Mucosa of rectum (tissue), 2 donors: ENCODE measurements at regions not wholly inside any gene's neighbourhood (a gene's known extent, or its start where the extent isn't known, plus 50 kb on each side); places are given as distances from the start of the nearest gene placed in this dataset.

ENCODE experiments used
- H3K27ac ChIP-seq, 2 donors: one replicate each; pipeline ENCODE4 v1.7.0; 2013; ENCODE audit warnings: inconsistent platforms in 2 of 2, low read depth in 2 of 2, low read length in 2 of 2
- H3K27me3 ChIP-seq, 2 donors: one replicate each; pipeline ENCODE4 v1.7.0; 2013; ENCODE audit warnings: low read length in 2 of 2; ENCODE audit not compliant: control insufficient read depth in 2 of 2, insufficient read depth in 2 of 2
- H3K36me3 ChIP-seq, 2 donors: one replicate each; pipeline ENCODE4 v1.7.0; 2013; ENCODE audit warnings: low read length in 2 of 2; ENCODE audit not compliant: control insufficient read depth in 2 of 2, insufficient read depth in 2 of 2
- H3K4me1 ChIP-seq, 2 donors: one replicate each; pipeline ENCODE4 v1.7.0; 2013; ENCODE audit warnings: low read length in 2 of 2, mild to moderate bottlenecking in 1 of 2; ENCODE audit not compliant: control insufficient read depth in 2 of 2, insufficient read depth in 2 of 2
- H3K4me3 ChIP-seq, 2 donors: one replicate each; pipeline ENCODE4 v1.7.0; 2013; ENCODE audit warnings: low read length in 2 of 2
- H3K9ac ChIP-seq, 2 donors: one replicate each; pipeline ENCODE4 v1.7.0; 2013; ENCODE audit warnings: low read length in 2 of 2, low read depth in 1 of 2, mild to moderate bottlenecking in 1 of 2
- H3K9me3 ChIP-seq, 2 donors: one replicate each; pipeline ENCODE4 v1.7.0; 2013; ENCODE audit warnings: low read length in 2 of 2; ENCODE audit not compliant: control insufficient read depth in 2 of 2
- donor health status: healthy.
- donor health status: Normal muscosa, but diverticular disease.

GRCh38 chr3:168453623-168454022 is 357.9 kb upstream of the GOLIM4 start:
- Histone ChIP-seq H3K4me3 (no peak overlapping the region), H3K4me1 (no peaks in the 10 kb centered on the region), H3K27me3 (no peaks in the 10 kb centered on the region), H3K36me3 (no peaks in the 10 kb centered on the region), H3K9me3 (no peaks in the 10 kb centered on the region), H3K9ac (no peak overlapping the region), H3K27ac (no peak overlapping the region)

- H3K9ac ChIP-seq: no peak overlapping the region
- H3K27ac ChIP-seq: no peak overlapping the region
- no peaks in the 10 kb centered on the region for H3K4me1 ChIP-seq
- no peaks in the 10 kb centered on the region for H3K27me3 ChIP-seq
- no peaks in the 10 kb centered on the region for H3K36me3 ChIP-seq
- no peaks in the 10 kb centered on the region for H3K9me3 ChIP-seq
- H3K4me3 ChIP-seq: no peak overlapping the region
Measured at GRCh38 chr3:168443965-168444364, 348.2 kb upstream of the GOLIM4 start.

- Histone ChIP-seq H3K4me1 (no peaks in the 10 kb centered on the region), H3K36me3 (no peaks in the 10 kb centered on the region), H3K27ac (no peak overlapping the region), H3K4me3 (no peak overlapping the region), H3K9me3 (no peaks in the 10 kb centered on the region), H3K9ac (no peak overlapping the region), H3K27me3 (no peaks in the 10 kb centered on the region)
Measured at GRCh38 chr3:168442502-168442901, 346.8 kb upstream of the GOLIM4 start.

GRCh38 chr3:168436245-168436724 is 340.6 kb upstream of the GOLIM4 start:
- H3K27me3 ChIP-seq: no peaks in the 10 kb centered on the region
- H3K9ac ChIP-seq: no peak overlapping the region
- H3K4me1 ChIP-seq: no peaks in the 10 kb centered on the region
- H3K36me3 ChIP-seq: no peaks in the 10 kb centered on the region
- H3K4me3 ChIP-seq: no peak overlapping the region
- no peak overlapping the region for H3K27ac ChIP-seq
- H3K9me3 ChIP-seq: no peaks in the 10 kb centered on the region

- Histone ChIP-seq H3K27me3 (no peaks in the 10 kb centered on the region), H3K4me1 (no peaks in the 10 kb centered on the region), H3K36me3 (no peaks in the 10 kb centered on the region), H3K4me3 (no peak overlapping the region), H3K27ac (no peak overlapping the region), H3K9ac (no peak overlapping the region), H3K9me3 (no peaks in the 10 kb centered on the region)
Measured at GRCh38 chr3:168431491-168431890, 335.8 kb upstream of the GOLIM4 start.

GRCh38 chr3:168427835-168428475 is 332.2 kb upstream of the GOLIM4 start:
- H3K27me3 ChIP-seq: no peaks in the 10 kb centered on the region
- no peak overlapping the region for H3K27ac ChIP-seq
- no peaks in the 10 kb centered on the region for H3K9me3 ChIP-seq
- no peak overlapping the region for H3K4me3 ChIP-seq
- H3K9ac ChIP-seq: no peak overlapping the region
- no peaks in the 10 kb centered on the region for H3K36me3 ChIP-seq
- H3K4me1 ChIP-seq: no peaks in the 10 kb centered on the region

- Histone ChIP-seq H3K4me3 (no peak overlapping the region), H3K9ac (no peak overlapping the region), H3K9me3 (no peaks in the 10 kb centered on the region), H3K36me3 (no peaks in the 10 kb centered on the region), H3K4me1 (no peaks in the 10 kb centered on the region), H3K27ac (no peak overlapping the region), H3K27me3 (no peaks in the 10 kb centered on the region)
Measured at GRCh38 chr3:168427156-168427555, 331.4 kb upstream of the GOLIM4 start.

- Histone ChIP-seq H3K9me3 (no peaks in the 10 kb centered on the region), H3K4me1 (no peaks in the 10 kb centered on the region), H3K27me3 (no peaks in the 10 kb centered on the region), H3K27ac (no peak overlapping the region), H3K36me3 (no peaks in the 10 kb centered on the region), H3K9ac (no peak overlapping the region), H3K4me3 (no peak overlapping the region)
Measured at GRCh38 chr3:168425936-168426595, 330.3 kb upstream of the GOLIM4 start.

GRCh38 chr3:168424059-168424734 is 328.5 kb upstream of the GOLIM4 start:
- no peaks in the 10 kb centered on the region for H3K4me1 ChIP-seq
- no peaks in the 10 kb centered on the region for H3K36me3 ChIP-seq
- H3K27ac ChIP-seq: no peak overlapping the region
- H3K9ac ChIP-seq: no peak overlapping the region
- no peaks in the 10 kb centered on the region for H3K27me3 ChIP-seq
- no peak overlapping the region for H3K4me3 ChIP-seq
- H3K9me3 ChIP-seq: no peaks in the 10 kb centered on the region

GRCh38 chr3:168422843-168423242 is 327.1 kb upstream of the GOLIM4 start:
- no peak overlapping the region for H3K9ac ChIP-seq
- H3K27me3 ChIP-seq: no peaks in the 10 kb centered on the region
- no peaks in the 10 kb centered on the region for H3K9me3 ChIP-seq
- H3K4me3 ChIP-seq: no peak overlapping the region
- H3K27ac ChIP-seq: no peak overlapping the region
- no peaks in the 10 kb centered on the region for H3K4me1 ChIP-seq
- H3K36me3 ChIP-seq: no peaks in the 10 kb centered on the region
